MM.1S (cell line): ENCODE measurements at regions not wholly inside any gene's neighbourhood (a gene's known extent, or its start where the extent isn't known, plus 50 kb on each side); places are given as distances from the start of the nearest gene placed in this dataset.
A peak's percentile ranks its signal among the peaks of the same experiment; 100 is the strongest.
"Not testable (repeated sequence)": the region's sequence is repeated elsewhere in the genome, so short reads cannot be mapped to it uniquely, and the experiment has no call there.

Experiments
- DNase-seq: peaks from one replicate; pipeline ENCODE4 v3.0.0-alpha.2; 2015
- H2AFZ ChIP-seq: fragments of 300-600 bp; sonication (generic); 2 replicates; pipeline ENCODE4 v1.6.0; 2016; ENCODE audit warnings: antibody characterized with exemption, low read length
- H3F3A ChIP-seq: fragments of 300-600 bp; sonication (generic); 2 replicates; pipeline ENCODE4 v1.6.1; 2016; ENCODE audit warnings: mild to moderate bottlenecking, antibody characterized with exemption, low read length, moderate library complexity, mixed read lengths; ENCODE audit not compliant: insufficient read depth
- H3K27ac ChIP-seq: fragments of 300-600 bp; sonication (generic); 2 replicates; pipeline ENCODE4 v1.5.1; 2016; ENCODE audit warnings: mild to moderate bottlenecking, low read length
- H3K27me3 ChIP-seq: fragments of 300-600 bp; sonication (generic); replicated peaks from 2 replicates; pipeline ENCODE4 v1.6.0; 2016; ENCODE audit warnings: low read length; ENCODE audit not compliant: insufficient read depth
- H3K36me3 ChIP-seq: fragments of 300-600 bp; sonication (generic); replicated peaks from 2 replicates; pipeline ENCODE4 v1.6.1; 2016; ENCODE audit warnings: mild to moderate bottlenecking, low read length, mixed read lengths; ENCODE audit not compliant: insufficient read depth
- H3K4me1 ChIP-seq: fragments of 300-600 bp; sonication (generic); 2 replicates; pipeline ENCODE4 v1.6.1; 2016; ENCODE audit warnings: low read length, mixed read lengths
- H3K4me2 ChIP-seq: fragments of 300-600 bp; sonication (generic); 2 replicates; pipeline ENCODE4 v1.6.0; 2016; ENCODE audit warnings: low read depth, low read length
- H3K4me3 ChIP-seq: fragments of 300-600 bp; sonication (generic); 2 replicates; pipeline ENCODE4 v1.5.1; 2016; ENCODE audit warnings: low read length, mixed read lengths
- H3K79me2 ChIP-seq: fragments of 300-600 bp; sonication (generic); 2 replicates; pipeline ENCODE4 v1.6.1; 2016; ENCODE audit warnings: mixed run types, low read length, mixed read lengths
- H3K9ac ChIP-seq: fragments of 300-600 bp; sonication (generic); 2 replicates; pipeline ENCODE4 v1.6.1; 2016; ENCODE audit warnings: low read length, mixed read lengths
- H3K9me2 ChIP-seq: fragments of 300-600 bp; sonication (generic); replicated peaks from 2 replicates; pipeline ENCODE4 v1.6.1; 2016; ENCODE audit warnings: mild to moderate bottlenecking, low read length, mixed read lengths; ENCODE audit not compliant: insufficient read depth
- H3K9me3 ChIP-seq: fragments of 300-600 bp; sonication (generic); replicated peaks from 2 replicates; pipeline ENCODE4 v1.6.1; 2016; ENCODE audit warnings: mild to moderate bottlenecking, low read length, mixed read lengths; ENCODE audit not compliant: insufficient read depth
- H4K20me1 ChIP-seq: fragments of 300-600 bp; sonication (generic); 2 replicates; pipeline ENCODE4 v1.6.1; 2016; ENCODE audit warnings: mild to moderate bottlenecking, low read length, moderate library complexity, mixed read lengths; ENCODE audit not compliant: insufficient read depth
- EZH2 ChIP-seq: fragments of 300-600 bp; sonication (generic); optimal IDR thresholded peaks from 2 replicates; pipeline ENCODE3; 2017; ENCODE audit warnings: low read depth, mild to moderate bottlenecking, antibody characterized with exemption, low read length, mixed read lengths
- EZH2phosphoT487 ChIP-seq: fragments of 300-600 bp; sonication (generic); IDR thresholded peaks from 2 replicates; pipeline ENCODE4 v1.6.1; 2018; ENCODE audit warnings: antibody characterized with exemption, low read length
- TF ChIP-seq, protein P1 (sequence below): fragments of 300-600 bp; sonication (generic); IDR thresholded peaks from 2 replicates; pipeline ENCODE4 v1.5.1; 2016; ENCODE audit warnings: antibody characterized with exemption, low read length, mixed read lengths

DNA sequence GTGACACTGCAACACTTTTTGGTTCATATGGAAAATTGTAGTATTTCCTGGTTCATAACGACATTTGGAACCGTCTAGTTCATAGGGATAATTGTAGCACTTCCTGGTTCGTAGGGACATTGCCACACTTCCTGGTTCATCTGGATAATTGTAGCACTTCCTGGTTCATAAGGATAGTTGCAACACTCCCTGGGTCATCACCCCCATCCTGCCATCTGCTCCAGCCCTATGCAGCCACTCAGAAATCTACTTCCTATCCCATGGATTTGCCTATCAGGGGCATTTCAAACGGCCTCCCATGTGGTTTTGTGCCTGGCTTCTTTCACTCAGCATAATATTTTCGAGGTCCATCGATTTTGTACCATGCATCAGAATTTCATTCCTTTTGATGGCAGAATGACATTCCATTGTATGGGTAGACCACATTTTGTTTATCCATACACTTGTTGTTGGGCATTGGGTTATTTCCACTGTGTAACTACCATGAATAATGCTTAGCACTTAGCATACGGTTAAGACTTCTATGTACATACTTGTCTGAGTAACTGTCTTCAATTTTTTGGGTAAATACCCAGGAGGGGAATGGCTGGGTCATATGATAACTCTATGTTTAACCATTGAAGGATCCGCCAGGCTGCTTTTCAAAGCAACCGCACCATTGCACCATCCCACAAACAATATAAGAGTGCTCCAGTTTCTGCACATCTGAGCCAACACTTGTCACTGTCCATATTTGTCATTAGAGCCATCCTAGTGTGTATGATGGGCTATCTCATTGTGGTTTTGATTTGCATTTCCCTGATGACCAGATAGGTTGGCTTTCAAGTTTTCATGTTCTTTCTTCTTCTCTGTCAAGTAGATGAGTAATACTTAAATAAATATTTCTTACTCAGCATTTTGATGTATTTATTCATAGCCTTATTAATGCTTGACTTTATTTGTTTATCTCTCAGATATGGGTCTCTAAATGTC, 58.3 kb upstream of the CD99 start:
- no peak overlapping the region for H3K4me2 ChIP-seq
- H3K27me3 ChIP-seq, result no peaks in the 10 kb centered on the region
- H4K20me1 ChIP-seq, result no peaks in the 10 kb centered on the region
- no peaks in the 10 kb centered on the region for H3K4me1 ChIP-seq
- H3K79me2 ChIP-seq, result no peaks in the 10 kb centered on the region
- TF ChIP-seq, protein P1, sequence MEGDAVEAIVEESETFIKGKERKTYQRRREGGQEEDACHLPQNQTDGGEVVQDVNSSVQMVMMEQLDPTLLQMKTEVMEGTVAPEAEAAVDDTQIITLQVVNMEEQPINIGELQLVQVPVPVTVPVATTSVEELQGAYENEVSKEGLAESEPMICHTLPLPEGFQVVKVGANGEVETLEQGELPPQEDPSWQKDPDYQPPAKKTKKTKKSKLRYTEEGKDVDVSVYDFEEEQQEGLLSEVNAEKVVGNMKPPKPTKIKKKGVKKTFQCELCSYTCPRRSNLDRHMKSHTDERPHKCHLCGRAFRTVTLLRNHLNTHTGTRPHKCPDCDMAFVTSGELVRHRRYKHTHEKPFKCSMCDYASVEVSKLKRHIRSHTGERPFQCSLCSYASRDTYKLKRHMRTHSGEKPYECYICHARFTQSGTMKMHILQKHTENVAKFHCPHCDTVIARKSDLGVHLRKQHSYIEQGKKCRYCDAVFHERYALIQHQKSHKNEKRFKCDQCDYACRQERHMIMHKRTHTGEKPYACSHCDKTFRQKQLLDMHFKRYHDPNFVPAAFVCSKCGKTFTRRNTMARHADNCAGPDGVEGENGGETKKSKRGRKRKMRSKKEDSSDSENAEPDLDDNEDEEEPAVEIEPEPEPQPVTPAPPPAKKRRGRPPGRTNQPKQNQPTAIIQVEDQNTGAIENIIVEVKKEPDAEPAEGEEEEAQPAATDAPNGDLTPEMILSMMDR, result no peak
- TF ChIP-seq EZH2, result no peak
- TF ChIP-seq EZH2phosphoT487, result no peak
- no peak for DNase-seq
- H3K4me3 ChIP-seq, result no peak overlapping the region
- no peaks in the 10 kb centered on the region for H3K9me2 ChIP-seq
- H2AFZ ChIP-seq, result no peak overlapping the region
- no peaks in the 10 kb centered on the region for H3K9me3 ChIP-seq
- H3K27ac ChIP-seq, result no peak overlapping the region
- 0 out of 2 replicates have a peak, but pooled peaks cover 3% of the 10 kb centered on the region for H3K36me3 ChIP-seq
- H3F3A ChIP-seq, result no peaks in the 10 kb centered on the region
- no peak overlapping the region for H3K9ac ChIP-seq

DNA sequence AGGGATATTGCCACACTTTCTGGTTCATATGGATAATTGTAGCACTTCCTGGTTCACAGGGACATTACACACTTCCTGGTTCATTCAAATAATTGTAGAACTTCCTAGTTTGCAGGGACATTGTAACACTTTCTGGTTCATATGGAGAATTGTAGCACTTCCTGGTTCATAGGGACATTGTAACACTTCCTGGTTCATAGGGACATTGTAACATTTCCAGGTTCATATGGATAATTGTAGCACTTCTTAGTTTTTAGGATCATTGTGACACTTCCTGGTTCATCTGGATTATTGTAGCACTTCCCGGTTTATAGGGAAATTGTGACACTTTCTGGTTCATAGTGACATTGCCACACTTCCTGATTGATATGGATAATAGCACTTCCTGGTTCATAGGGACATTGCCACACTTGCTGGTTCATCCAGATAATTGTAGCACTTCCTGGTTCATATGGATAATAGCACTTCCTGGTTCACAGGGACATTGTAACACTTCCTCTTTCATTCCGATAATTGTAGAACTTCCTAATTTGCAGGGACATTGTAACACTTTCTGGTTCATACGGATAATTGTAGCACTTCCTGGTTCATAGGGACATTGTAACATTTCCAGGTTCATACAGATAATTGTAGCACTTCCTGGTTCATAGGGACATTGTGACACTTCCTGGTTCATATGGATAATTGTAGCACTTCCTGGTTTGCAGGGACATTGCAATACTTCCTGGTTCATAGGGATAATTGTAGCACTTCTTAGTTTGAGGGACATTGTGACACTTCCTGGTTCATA, 59.2 kb upstream of the CD99 start:
- no peak for DNase-seq
- no peaks in the 10 kb centered on the region for H3K79me2 ChIP-seq
- no peak overlapping the region for H3K9ac ChIP-seq
- no peaks in the 10 kb centered on the region for H3F3A ChIP-seq
- no peaks in the 10 kb centered on the region for H3K9me2 ChIP-seq
- peak overlapping the region; percentile 43; the same call in 1 of the 2 replicates for H2AFZ ChIP-seq
- H3K36me3 ChIP-seq, result 0 out of 2 replicates have a peak, but pooled peaks cover 3% of the 10 kb centered on the region
- no peaks in the 10 kb centered on the region for H3K9me3 ChIP-seq
- no peak overlapping the region for H3K27ac ChIP-seq
- H3K4me2 ChIP-seq, result no peak overlapping the region
- no peak overlapping the region for H3K4me3 ChIP-seq
- no peak for TF ChIP-seq EZH2phosphoT487
- TF ChIP-seq, protein P1, result no peak
- TF ChIP-seq EZH2, result no peak
- H4K20me1 ChIP-seq, result no peaks in the 10 kb centered on the region
- H3K27me3 ChIP-seq, result no peaks in the 10 kb centered on the region
- no peaks in the 10 kb centered on the region for H3K4me1 ChIP-seq

DNA sequence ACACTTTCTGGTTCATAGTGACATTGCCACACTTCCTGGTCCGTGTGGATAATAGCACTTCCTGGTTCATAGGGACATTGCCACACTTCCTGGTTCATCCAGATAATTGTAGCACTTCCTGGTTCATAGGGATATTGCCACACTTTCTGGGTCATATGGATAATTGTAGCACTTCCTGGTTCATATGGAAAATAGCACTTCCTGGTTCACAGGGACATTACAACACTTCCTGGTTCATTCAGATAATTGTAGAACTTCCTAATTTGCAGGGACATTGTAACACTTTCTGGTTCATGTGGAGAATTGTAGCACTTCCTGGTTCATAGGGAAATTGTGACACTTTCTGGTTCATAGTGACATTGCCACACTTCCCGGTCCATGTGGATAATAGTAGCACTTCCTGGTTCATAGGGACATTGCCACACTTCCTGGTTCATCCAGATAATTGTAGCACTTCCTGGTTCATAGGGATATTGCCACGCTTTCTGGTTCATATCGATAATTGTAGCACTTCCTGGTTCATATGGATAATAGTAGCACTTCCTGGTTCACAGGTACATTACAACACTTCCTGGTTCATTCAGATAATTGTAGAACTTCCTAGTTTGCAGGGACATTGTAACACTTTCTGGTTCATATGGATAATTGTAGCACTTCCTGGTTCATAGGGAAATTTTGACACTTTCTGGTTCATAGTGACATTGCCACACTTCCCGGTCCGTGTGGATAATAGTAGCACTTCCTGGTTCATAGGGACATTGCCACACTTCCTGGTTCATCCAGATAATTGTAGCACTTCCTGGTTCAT, 60.0 kb upstream of the CD99 start:
- Histone ChIP-seq H3K27ac (peak overlapping the region; percentile 69), H2AFZ (peak overlapping the region; percentile 43), H3K4me3 (0 out of 2 replicates have a peak overlapping the region, but pooled peaks have one; percentile 17)
- H3K4me2 ChIP-seq, H3K27me3 ChIP-seq, H3K9me3 ChIP-seq, H3K9me2 ChIP-seq, H3K36me3 ChIP-seq, H3K4me1 ChIP-seq, H3K9ac ChIP-seq, H3F3A ChIP-seq, H3K79me2 ChIP-seq, H4K20me1 ChIP-seq: not testable (repeated sequence)
- DNase-seq, result peak; percentile 78

DNA sequence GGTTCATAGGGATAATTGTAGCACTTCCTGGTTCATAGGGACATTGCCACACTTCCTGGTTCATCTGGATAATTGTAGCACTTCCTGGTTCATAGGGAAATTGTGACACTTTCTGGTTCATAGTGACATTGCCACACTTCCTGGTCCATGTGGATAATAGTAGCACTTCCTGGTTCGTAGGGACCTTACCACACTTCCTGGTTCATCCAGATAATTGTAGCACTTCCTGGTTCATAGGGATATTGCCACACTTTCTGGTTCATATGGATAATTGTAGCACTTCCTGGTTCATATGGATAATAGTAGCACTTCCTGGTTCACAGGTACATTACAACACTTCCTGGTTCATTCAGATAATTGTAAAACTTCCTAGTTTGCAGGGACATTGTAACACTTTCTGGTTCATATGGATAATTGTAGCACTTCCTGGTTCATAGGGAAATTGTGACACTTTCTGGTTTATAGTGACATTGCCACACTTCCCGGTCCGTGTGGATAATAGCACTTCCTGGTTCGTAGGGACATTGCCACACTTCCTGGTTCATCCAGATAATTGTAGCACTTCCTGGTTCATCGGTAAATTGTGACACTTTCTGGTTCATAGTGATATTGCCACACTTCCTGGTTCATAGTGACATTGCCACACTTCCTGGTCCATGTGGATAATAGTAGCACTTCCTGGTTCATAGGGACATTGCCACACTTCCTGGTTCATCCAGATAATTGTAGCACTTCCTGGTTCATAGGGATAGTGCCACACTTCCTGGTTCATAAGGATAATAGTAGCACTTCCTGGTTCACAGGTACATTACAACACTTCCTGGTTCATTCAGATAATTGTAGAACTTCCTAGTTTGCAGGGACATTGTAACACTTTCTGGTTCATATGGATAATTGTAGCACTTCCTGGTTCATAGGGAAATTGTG, 60.8 kb upstream of the CD99 start:
- H3K4me1 ChIP-seq, H3F3A ChIP-seq, H3K9ac ChIP-seq, H3K36me3 ChIP-seq, H3K9me2 ChIP-seq, H4K20me1 ChIP-seq, H3K27me3 ChIP-seq, H3K4me3 ChIP-seq, H3K79me2 ChIP-seq, H3K9me3 ChIP-seq: not testable (repeated sequence)
- H2AFZ ChIP-seq, result peak overlapping the region; percentile 36
- peak; percentile 89 for DNase-seq
- peak overlapping the region; percentile 13; the same call in 1 of the 2 replicates for H3K4me2 ChIP-seq
- H3K27ac ChIP-seq, result peak overlapping the region; percentile 69; the same call in 1 of the 2 replicates
